GM18909 (cell line): ENCODE measurements at regions not wholly inside any gene's neighbourhood (a gene's known extent, or its start where the extent isn't known, plus 50 kb on each side); places are given as distances from the start of the nearest gene placed in this dataset.
"Not testable (repeated sequence)": the region's sequence is repeated elsewhere in the genome, so short reads cannot be mapped to it uniquely, and the experiment has no call there.

Experiments
- ATAC-seq: cut with Tn5 transposase; IDR thresholded peaks from one replicate; pipeline ENCODE4 v1.9.1; 2021; ENCODE audit warnings: mild to moderate bottlenecking; ENCODE audit not compliant: unreplicated experiment, poor library complexity

DNA sequence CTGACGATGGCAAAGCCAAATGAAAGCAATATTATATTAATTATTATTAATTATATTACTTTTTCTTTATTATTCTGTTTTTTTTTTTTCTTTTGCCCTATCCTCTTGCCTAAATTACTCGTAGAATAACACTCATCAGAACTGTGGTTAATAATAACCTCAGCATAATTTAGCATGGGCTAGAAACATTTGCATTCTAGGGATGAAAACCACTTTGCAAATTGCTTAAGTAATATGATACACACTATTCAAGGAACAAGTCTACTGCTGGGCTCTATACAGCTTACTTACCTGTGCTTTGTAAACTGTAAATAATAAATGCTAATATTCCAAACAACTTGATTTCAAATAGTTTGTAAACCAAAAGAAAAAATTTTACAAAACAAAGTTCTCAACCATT lies 375.8 kb downstream of the HGF start:
- ATAC-seq = no peak

DNA sequence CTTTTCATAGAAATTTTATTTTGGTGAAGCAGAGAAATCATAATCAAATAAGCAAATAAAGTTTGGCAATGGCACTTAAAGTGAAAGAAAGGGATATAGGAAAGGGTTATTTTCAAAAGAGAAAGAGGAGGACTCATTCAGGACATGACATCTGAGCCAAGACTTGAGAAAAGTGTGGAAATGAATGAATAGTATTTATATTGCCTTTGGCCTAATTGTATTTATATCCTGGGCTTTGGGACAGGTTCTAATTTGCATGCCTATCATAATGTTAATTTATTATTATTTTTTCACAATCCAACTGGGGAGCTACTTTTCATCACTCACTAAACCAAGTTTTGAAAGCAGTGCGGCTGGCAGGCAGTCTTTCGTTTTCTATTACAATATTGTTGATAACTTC lies 376.8 kb downstream of the HGF start:
- ATAC-seq = no peak

GRCh38 chr7:81385370-81385769 lies 384.5 kb downstream of the HGF start:
- no peak for ATAC-seq

- no peak for ATAC-seq
These were observed 386.0 kb downstream of the HGF start for GRCh38 chr7:81383846-81384245.

- ATAC-seq = not testable (repeated sequence)
These were observed 395.2 kb downstream of the HGF start for GRCh38 chr7:81374641-81375040.

- no peak for ATAC-seq
These were observed 399.0 kb downstream of the HGF start for GRCh38 chr7:81370822-81371221.

- ATAC-seq = no peak
These were observed 402.4 kb downstream of the HGF start for GRCh38 chr7:81367326-81367931.

- ATAC-seq = no peak
These were observed 403.3 kb downstream of the HGF start for GRCh38 chr7:81366546-81366945.

DNA sequence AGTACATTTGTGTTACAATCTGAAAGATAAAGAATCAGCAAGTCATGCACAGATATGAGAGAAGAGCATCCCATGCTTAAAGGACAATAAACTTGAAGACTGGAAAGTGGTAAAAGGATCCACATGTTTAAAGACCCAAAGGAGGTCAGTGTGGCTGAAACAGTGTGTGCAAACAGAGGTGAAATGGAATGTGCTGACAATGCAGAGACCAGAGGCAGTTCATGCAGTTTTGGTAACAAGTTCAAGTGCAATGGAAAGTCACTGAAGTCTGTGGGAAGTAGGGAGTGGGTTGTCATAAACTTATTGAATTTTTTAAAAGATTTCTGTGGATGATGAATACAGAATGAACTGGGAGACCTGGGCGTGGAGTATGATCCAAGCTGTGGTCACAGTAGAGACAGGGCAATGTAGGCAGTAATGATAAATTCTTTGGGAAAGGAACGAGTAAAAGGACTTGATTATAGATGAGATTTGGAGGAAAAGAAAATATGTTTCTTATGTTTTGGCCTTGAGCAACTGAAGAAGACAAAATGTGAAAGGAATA lies 408.0 kb downstream of the HGF start:
- ATAC-seq = no peak

GRCh38 chr7:81355911-81356310 lies 413.9 kb downstream of the HGF start:
- no peak for ATAC-seq

GRCh38 chr7:81349044-81349443 lies 420.8 kb downstream of the HGF start:
- ATAC-seq = no peak

GRCh38 chr7:81339946-81340345 lies 421.1 kb upstream of the SEMA3C start:
- ATAC-seq = no peak

DNA sequence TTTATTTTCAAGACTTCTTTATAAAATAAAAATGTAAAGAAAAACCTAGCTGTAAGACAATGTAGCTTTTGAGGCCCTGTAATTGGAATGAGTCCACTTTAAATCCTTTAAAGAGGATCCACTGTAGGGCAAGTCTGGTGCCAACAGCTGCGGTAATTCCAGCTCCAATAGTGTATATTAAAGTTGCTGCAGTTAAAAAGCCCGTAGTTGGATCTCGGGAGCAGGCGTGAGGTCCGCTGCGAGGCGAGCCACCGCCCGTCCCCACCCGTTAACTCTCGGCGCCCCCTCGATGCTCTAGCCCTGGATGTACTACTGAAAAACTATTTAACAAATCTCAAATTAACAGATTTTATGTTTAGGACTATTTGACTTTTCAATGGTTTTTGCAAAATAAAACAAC lies 414.7 kb upstream of the SEMA3C start:
- ATAC-seq = no peak

DNA sequence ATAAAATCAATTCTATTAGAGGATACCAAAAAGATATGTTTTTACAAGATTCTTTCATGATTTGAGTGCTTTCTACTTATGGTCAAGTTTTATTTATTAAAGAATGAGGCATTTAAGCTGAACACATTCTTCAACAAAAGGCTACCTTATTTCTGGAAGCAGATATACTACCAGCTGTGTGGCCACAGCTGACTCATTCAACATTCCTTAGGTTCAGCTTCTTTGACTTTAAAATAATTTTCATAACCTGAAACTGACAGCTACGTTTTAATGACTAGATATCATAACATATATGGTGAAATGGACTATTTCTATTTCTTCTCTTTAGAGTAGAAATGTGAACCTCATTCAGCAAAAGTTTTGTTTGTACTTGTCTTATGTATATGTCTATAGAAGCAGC lies 414.2 kb upstream of the SEMA3C start:
- no peak for ATAC-seq

GRCh38 chr7:81331061-81332018 lies 412.5 kb upstream of the SEMA3C start:
- no peak for ATAC-seq

DNA sequence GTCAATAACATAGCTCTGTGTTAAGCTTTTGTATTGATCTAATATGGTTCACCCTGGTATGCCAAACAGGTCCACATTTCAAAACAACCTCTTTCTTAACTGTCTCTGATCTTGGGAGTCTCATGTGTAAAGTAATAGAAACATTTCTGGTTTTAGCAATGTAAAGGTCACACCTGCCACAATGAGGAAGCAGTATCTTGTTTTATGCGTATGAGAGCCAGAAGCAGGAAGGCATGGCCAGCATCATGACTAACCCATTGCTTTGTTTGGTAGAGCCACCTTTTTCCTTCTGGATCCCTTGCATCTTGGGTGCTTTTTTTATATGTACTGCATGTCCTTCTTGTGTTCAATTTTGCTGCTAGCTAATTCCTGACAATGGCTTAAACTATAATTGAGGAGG lies 411.3 kb upstream of the SEMA3C start:
- no peak for ATAC-seq

GRCh38 chr7:81327468-81328266 lies 408.8 kb upstream of the SEMA3C start:
- ATAC-seq = no peak

- no peak for ATAC-seq
These were observed 403.1 kb upstream of the SEMA3C start for GRCh38 chr7:81321949-81322348.

GRCh38 chr7:81317741-81318140 lies 398.9 kb upstream of the SEMA3C start:
- no peak for ATAC-seq

DNA sequence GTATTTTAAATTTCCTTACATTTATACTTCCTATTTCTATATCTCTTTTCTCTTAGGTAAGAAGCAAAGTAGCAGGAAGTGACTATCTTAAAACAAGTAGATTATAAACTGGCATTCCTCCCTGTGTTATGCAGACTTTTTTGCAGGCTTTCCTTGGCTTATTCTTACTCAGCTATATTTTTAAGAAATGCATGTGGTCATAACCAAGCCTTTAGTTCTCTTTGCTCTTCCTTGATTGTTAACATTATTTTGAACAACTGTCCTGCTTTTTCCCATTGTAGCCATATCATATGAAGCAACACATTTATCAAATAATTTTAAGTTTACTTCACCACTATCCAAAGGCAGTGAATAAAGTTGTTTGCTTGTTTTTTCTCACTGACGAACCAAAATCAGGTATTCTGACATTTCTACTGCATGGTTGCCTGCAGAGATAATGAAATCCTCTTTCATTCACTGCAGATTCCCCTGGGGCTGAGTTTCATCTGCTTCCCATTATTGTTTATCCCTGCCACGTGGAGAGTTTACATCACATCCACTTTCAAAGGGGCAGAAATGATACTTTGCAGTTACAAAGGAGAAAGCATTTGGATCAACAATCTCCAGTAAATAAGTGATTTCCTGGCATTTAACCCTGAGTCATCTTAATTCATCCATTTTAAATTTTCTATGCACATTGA lies 389.9 kb upstream of the SEMA3C start:
- no peak for ATAC-seq
